GM13976 (cell line): ENCODE measurements at regions not wholly inside any gene's neighbourhood (a gene's known extent, or its start where the extent isn't known, plus 50 kb on each side); places are given as distances from the start of the nearest gene placed in this dataset.

Source experiments
- DNase-seq: peaks from one replicate; pipeline ENCODE4 v3.0.0; 2012; ENCODE audit warnings: low spot score
- in situ Hi-C: fragments of 300-500 bp; cut with MboI; formaldehyde crosslinking; loops from one replicate; pipeline ENCODE4 v1.12.0; 2022; ENCODE audit warnings: low sequenced_read_pairs, mixed read lengths, inconsistent platforms; ENCODE audit not compliant: unreplicated experiment
- TF ChIP-seq, protein P1 (sequence below): IDR thresholded peaks from 2 replicates; pipeline ENCODE4 v1.5.1; 2012; ENCODE audit warnings: borderline replicate concordance, mild to moderate bottlenecking; ENCODE audit not compliant: insufficient read depth; ENCODE audit errors: extremely low read depth, missing control alignments, control extremely low read depth

GRCh38 chr11:82092904-82093303, 640.8 kb downstream of the FAM181B start:
- TF ChIP-seq, protein P1, sequence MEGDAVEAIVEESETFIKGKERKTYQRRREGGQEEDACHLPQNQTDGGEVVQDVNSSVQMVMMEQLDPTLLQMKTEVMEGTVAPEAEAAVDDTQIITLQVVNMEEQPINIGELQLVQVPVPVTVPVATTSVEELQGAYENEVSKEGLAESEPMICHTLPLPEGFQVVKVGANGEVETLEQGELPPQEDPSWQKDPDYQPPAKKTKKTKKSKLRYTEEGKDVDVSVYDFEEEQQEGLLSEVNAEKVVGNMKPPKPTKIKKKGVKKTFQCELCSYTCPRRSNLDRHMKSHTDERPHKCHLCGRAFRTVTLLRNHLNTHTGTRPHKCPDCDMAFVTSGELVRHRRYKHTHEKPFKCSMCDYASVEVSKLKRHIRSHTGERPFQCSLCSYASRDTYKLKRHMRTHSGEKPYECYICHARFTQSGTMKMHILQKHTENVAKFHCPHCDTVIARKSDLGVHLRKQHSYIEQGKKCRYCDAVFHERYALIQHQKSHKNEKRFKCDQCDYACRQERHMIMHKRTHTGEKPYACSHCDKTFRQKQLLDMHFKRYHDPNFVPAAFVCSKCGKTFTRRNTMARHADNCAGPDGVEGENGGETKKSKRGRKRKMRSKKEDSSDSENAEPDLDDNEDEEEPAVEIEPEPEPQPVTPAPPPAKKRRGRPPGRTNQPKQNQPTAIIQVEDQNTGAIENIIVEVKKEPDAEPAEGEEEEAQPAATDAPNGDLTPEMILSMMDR: no peak
- no peak for DNase-seq
- in situ Hi-C loops: no loop called here

GRCh38 chr11:82089426-82089825, 644.2 kb downstream of the FAM181B start:
- TF ChIP-seq, protein P1: no peak
- in situ Hi-C loops: no loop called here
- no peak for DNase-seq

DNA sequence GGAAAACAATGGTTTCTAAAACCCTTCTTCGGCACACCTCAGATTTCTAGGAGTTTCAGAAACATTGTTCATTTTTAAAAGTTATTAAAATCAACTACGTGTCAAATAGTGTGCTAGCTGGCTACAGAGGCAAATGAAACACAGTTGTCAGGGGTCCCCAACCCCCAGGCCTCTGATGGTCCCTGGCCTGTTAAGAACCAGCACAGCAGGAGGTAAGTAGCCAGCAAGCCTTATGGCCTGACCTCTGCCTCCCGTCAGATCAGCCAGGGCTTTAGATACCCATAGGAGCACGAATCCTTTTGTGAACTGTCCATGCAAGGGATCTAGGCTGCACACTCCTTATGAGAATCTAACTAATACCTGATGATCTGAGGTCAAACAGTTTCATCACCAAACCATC, 648.2 kb downstream of the FAM181B start:
- DNase-seq: no peak
- in situ Hi-C loops: no loop called here
- TF ChIP-seq, protein P1: no peak

- TF ChIP-seq, protein P1: no peak
Observed at GRCh38 chr11:82082976-82083375, 650.7 kb downstream of the FAM181B start.

GRCh38 chr11:82080160-82080559, 653.5 kb downstream of the FAM181B start:
- in situ Hi-C loops: no loop called here
- TF ChIP-seq, protein P1: no peak
- DNase-seq: no peak

More at GRCh38 chr11:82082976-82083375, 650.7 kb downstream of the FAM181B start:
- in situ Hi-C loops: no loop called here
- no peak for DNase-seq

DNA sequence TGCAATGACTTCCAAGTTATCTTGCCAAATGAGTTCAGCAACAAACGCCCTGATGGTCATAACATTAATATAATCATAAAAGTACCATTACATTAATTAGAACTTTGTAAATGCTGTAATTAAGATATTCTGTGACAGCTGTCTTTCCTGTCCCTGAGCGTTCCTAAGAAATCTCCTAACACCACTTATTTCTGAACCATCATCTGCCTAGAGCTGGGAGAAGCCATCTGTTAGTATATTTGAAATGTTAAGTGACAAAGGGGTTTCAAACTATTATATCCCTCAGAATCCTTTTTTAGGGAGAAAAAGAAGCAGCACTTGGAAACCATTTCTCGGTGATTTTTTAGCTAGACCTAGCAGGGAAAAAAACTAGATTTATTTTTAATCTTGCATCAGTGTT, 657.5 kb downstream of the FAM181B start:
- TF ChIP-seq, protein P1: no peak
- in situ Hi-C loops: no loop called here
- no peak for DNase-seq

- in situ Hi-C loops: no loop called here
- TF ChIP-seq, protein P1: no peak
- DNase-seq: no peak
Observed at GRCh38 chr11:82059505-82059904, 674.2 kb downstream of the FAM181B start.
